ENCODE measurements at regions not wholly inside any gene's neighbourhood (a gene's known extent, or its start where the extent isn't known, plus 50 kb on each side); places are given as distances from the start of the nearest gene placed in this dataset.
"Not testable (repeated sequence)": the region's sequence is repeated elsewhere in the genome, so short reads cannot be mapped to it uniquely, and the experiment has no call there.

GRCh38 chr15:69553686-69554085, 101.1 kb downstream of the RPLP1 start:
- H3K27me3 Mint-ChIP-seq (ENCODE audit: low read depth) = peaks cover 15% of the 10 kb centered on the region
- peaks cover 6% of the 10 kb centered on the region for H3K9me3 Mint-ChIP-seq
- no peaks in the 10 kb centered on the region for H3K36me3 Mint-ChIP-seq (ENCODE audit: low read depth)
- no peak for DNase-seq (ENCODE audit: low spot score)
- no peak overlapping the region for H3K27ac Mint-ChIP-seq
- no peaks in the 10 kb centered on the region for H3K4me1 Mint-ChIP-seq (ENCODE audit: low read depth)
- no peak overlapping the region for H3K4me3 Mint-ChIP-seq

- no peak for DNase-seq (ENCODE audit: low spot score)
- Mint-ChIP-seq H3K4me3 (no peak overlapping the region), H3K27me3 (ENCODE audit: low read depth) (peaks cover 15% of the 10 kb centered on the region), H3K4me1 (ENCODE audit: low read depth) (no peaks in the 10 kb centered on the region), H3K9me3 (peaks cover 6% of the 10 kb centered on the region), H3K27ac (no peak overlapping the region), H3K36me3 (ENCODE audit: low read depth) (no peaks in the 10 kb centered on the region)
Measured at GRCh38 chr15:69554279-69554961, 101.8 kb downstream of the RPLP1 start.

GRCh38 chr15:69555080-69555479, 102.5 kb downstream of the RPLP1 start:
- no peak for DNase-seq (ENCODE audit: low spot score)
- no peak overlapping the region for H3K4me3 Mint-ChIP-seq
- peaks cover 15% of the 10 kb centered on the region for H3K27me3 Mint-ChIP-seq (ENCODE audit: low read depth)
- H3K36me3 Mint-ChIP-seq (ENCODE audit: low read depth) = no peaks in the 10 kb centered on the region
- H3K4me1 Mint-ChIP-seq (ENCODE audit: low read depth) = no peaks in the 10 kb centered on the region
- no peak overlapping the region for H3K27ac Mint-ChIP-seq
- peaks cover 6% of the 10 kb centered on the region for H3K9me3 Mint-ChIP-seq

GRCh38 chr15:69556344-69556743, 103.7 kb downstream of the RPLP1 start:
- Mint-ChIP-seq H3K27ac (no peak overlapping the region), H3K4me1 (ENCODE audit: low read depth) (no peaks in the 10 kb centered on the region), H3K36me3 (ENCODE audit: low read depth) (no peaks in the 10 kb centered on the region), H3K9me3 (peaks cover 2% of the 10 kb centered on the region), H3K27me3 (ENCODE audit: low read depth) (peaks cover 10% of the 10 kb centered on the region), H3K4me3 (no peak overlapping the region)
- no peak for DNase-seq (ENCODE audit: low spot score)

GRCh38 chr15:69557020-69557706, 104.5 kb downstream of the RPLP1 start:
- Mint-ChIP-seq H3K4me1 (ENCODE audit: low read depth) (no peaks in the 10 kb centered on the region), H3K9me3 (no peaks in the 10 kb centered on the region), H3K36me3 (ENCODE audit: low read depth) (no peaks in the 10 kb centered on the region), H3K4me3 (no peak overlapping the region), H3K27ac (no peak overlapping the region), H3K27me3 (ENCODE audit: low read depth) (peaks cover 8% of the 10 kb centered on the region)
- DNase-seq (ENCODE audit: low spot score) = no peak

GRCh38 chr15:69557707-69558409, 105.2 kb downstream of the RPLP1 start:
- Mint-ChIP-seq H3K27ac (no peak overlapping the region), H3K9me3 (no peaks in the 10 kb centered on the region), H3K4me3 (no peak overlapping the region), H3K27me3 (ENCODE audit: low read depth) (peaks cover 6% of the 10 kb centered on the region), H3K4me1 (ENCODE audit: low read depth) (no peaks in the 10 kb centered on the region), H3K36me3 (ENCODE audit: low read depth) (no peaks in the 10 kb centered on the region)
- DNase-seq (ENCODE audit: low spot score) = no peak

GRCh38 chr15:69559440-69560190, 107.0 kb downstream of the RPLP1 start:
- no peaks in the 10 kb centered on the region for H3K9me3 Mint-ChIP-seq
- H3K4me1 Mint-ChIP-seq (ENCODE audit: low read depth) = no peaks in the 10 kb centered on the region
- H3K4me3 Mint-ChIP-seq = no peak overlapping the region
- no peak for DNase-seq (ENCODE audit: low spot score)
- peaks cover 11% of the 10 kb centered on the region for H3K27me3 Mint-ChIP-seq (ENCODE audit: low read depth)
- H3K36me3 Mint-ChIP-seq (ENCODE audit: low read depth) = no peaks in the 10 kb centered on the region
- H3K27ac Mint-ChIP-seq = no peak overlapping the region

GRCh38 chr15:69561071-69561784, 108.6 kb downstream of the RPLP1 start:
- H3K27me3 Mint-ChIP-seq (ENCODE audit: low read depth) = peaks cover 9% of the 10 kb centered on the region
- DNase-seq (ENCODE audit: low spot score) = no peak
- no peaks in the 10 kb centered on the region for H3K9me3 Mint-ChIP-seq
- no peak overlapping the region for H3K4me3 Mint-ChIP-seq
- no peaks in the 10 kb centered on the region for H3K36me3 Mint-ChIP-seq (ENCODE audit: low read depth)
- H3K4me1 Mint-ChIP-seq (ENCODE audit: low read depth) = no peaks in the 10 kb centered on the region
- no peak overlapping the region for H3K27ac Mint-ChIP-seq

GRCh38 chr15:69562116-69562515, 109.5 kb downstream of the RPLP1 start:
- no peak overlapping the region for H3K27ac Mint-ChIP-seq
- H3K36me3 Mint-ChIP-seq (ENCODE audit: low read depth) = no peaks in the 10 kb centered on the region
- no peak for DNase-seq (ENCODE audit: low spot score)
- H3K4me3 Mint-ChIP-seq = no peak overlapping the region
- no peaks in the 10 kb centered on the region for H3K9me3 Mint-ChIP-seq
- peaks cover 9% of the 10 kb centered on the region for H3K27me3 Mint-ChIP-seq (ENCODE audit: low read depth)
- H3K4me1 Mint-ChIP-seq (ENCODE audit: low read depth) = no peaks in the 10 kb centered on the region

GRCh38 chr15:69562564-69562963, 109.9 kb downstream of the RPLP1 start:
- Mint-ChIP-seq H3K27ac (no peak overlapping the region), H3K9me3 (no peaks in the 10 kb centered on the region), H3K36me3 (ENCODE audit: low read depth) (no peaks in the 10 kb centered on the region), H3K4me3 (no peak overlapping the region), H3K27me3 (ENCODE audit: low read depth) (peaks cover 9% of the 10 kb centered on the region), H3K4me1 (ENCODE audit: low read depth) (no peaks in the 10 kb centered on the region)
- DNase-seq (ENCODE audit: low spot score) = no peak

- Mint-ChIP-seq H3K4me3 (no peak overlapping the region), H3K36me3 (ENCODE audit: low read depth) (no peaks in the 10 kb centered on the region), H3K27me3 (ENCODE audit: low read depth) (peaks cover 9% of the 10 kb centered on the region), H3K4me1 (ENCODE audit: low read depth) (no peaks in the 10 kb centered on the region), H3K27ac (no peak overlapping the region), H3K9me3 (no peaks in the 10 kb centered on the region)
- DNase-seq (ENCODE audit: low spot score) = no peak
Measured at GRCh38 chr15:69565066-69565655, 112.5 kb downstream of the RPLP1 start.

GRCh38 chr15:69567238-69567760, 114.7 kb downstream of the RPLP1 start:
- H3K27me3 Mint-ChIP-seq (ENCODE audit: low read depth) = peaks cover 11% of the 10 kb centered on the region
- H3K9me3 Mint-ChIP-seq; H3K4me3 Mint-ChIP-seq; H3K4me1 Mint-ChIP-seq (ENCODE audit: low read depth); DNase-seq (ENCODE audit: low spot score); H3K36me3 Mint-ChIP-seq (ENCODE audit: low read depth); H3K27ac Mint-ChIP-seq: not testable (repeated sequence)
